Prostate gland (tissue), 2 donors: ENCODE measurements at regions not wholly inside any gene's neighbourhood (a gene's known extent, or its start where the extent isn't known, plus 50 kb on each side); places are given as distances from the start of the nearest gene placed in this dataset.
"Not testable (repeated sequence)": the region's sequence is repeated elsewhere in the genome, so short reads cannot be mapped to it uniquely, and the experiment has no call there.

ENCODE experiments used
- DNase-seq: peaks from one replicate; pipeline ENCODE4 v3.0.0-alpha.2; 2019; ENCODE audit warnings: low spot score
- H3K27ac ChIP-seq, 2 donors: fragments of 200-600 bp; sonication (generic); 2 replicates each; pipeline ENCODE4 v1.5.1; 2017 to 2019
- H3K27me3 ChIP-seq: fragments of 200-600 bp; sonication (generic); replicated peaks from 2 replicates; pipeline ENCODE4 v1.5.1; 2019; ENCODE audit not compliant: insufficient read depth
- H3K36me3 ChIP-seq, 2 donors: fragments of 200-600 bp; sonication (generic); 1 replicate in 1 of 2; 2 replicates in 1 of 2; pipeline versions ENCODE4 v1.5.1 to v1.8.1; 2017 to 2019
- H3K4me1 ChIP-seq: fragments of 200-600 bp; sonication (generic); replicated peaks from 2 replicates; pipeline ENCODE4 v1.5.1; 2019
- H3K4me3 ChIP-seq, 2 donors: fragments of 200-600 bp; sonication (generic); 2 replicates each; pipeline ENCODE4 v1.5.1; 2017 to 2019
- H3K9me3 ChIP-seq: fragments of 200-600 bp; sonication (generic); 2 replicates; pipeline ENCODE4 v1.5.1; 2017
- POLR2A ChIP-seq: fragments of 450-650 bp; IDR thresholded peaks from one replicate; pipeline ENCODE4 v1.6.1; 2016; ENCODE audit warnings: antibody characterized with exemption, mild to moderate bottlenecking
- POLR2AphosphoS5 ChIP-seq: sonication (generic); formaldehyde crosslinking; IDR thresholded peaks from one replicate; pipeline ENCODE4 v1.6.1; 2017; ENCODE audit warnings: antibody characterized with exemption
- WGBS: methylation state at CpG from one replicate; pipeline ENCODE4 v1.1.5; 2018; 5-methylcytosine and 5-hydroxymethylcytosine counted together
- intact Hi-C: fragments of 100-400 bp; cut with DNase I; formaldehyde crosslinking; loops from one replicate; pipeline ENCODE4 v1.14.2; 2022
- TF ChIP-seq, protein P1 (sequence below), 4 experiments: fragments of 200-600 bp in 2 of 4; fragments of 450-650 bp in 2 of 4; sonication (generic) in 2 of 4; IDR thresholded peaks; 1 replicate in 3 of 4; 2 replicates in 1 of 4; pipeline ENCODE4 v1.5.1; 2016 to 2019; ENCODE audit warnings: antibody characterized with exemption in 4 of 4, mild to moderate bottlenecking in 2 of 4, moderate library complexity in 2 of 4

DNA sequence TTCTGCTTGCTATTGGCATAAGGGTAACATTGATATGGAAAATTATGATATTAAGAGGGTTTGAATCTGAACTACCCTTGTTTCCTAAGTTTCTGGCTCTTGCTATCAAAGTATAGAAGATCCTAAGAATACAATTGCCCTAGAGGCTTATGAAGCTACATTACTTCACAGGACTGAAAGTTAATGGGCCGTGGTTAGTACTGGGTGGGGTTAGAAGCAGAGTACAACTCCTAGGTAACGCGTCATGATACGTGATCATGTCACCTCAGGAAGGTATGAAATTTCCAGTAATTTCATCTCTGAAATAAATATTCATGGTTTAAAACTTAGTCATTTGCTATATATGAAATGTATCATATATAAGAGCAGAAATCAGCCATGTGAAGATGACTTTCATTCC is 743.8 kb upstream of the NEGR1 start:
- Histone ChIP-seq H3K4me1 (no peaks in the 10 kb centered on the region), H3K36me3 (no peaks in the 10 kb centered on the region), H3K27ac (no peak overlapping the region), H3K27me3 (no peaks in the 10 kb centered on the region), H3K4me3 (no peak overlapping the region), H3K9me3 (no peaks in the 10 kb centered on the region)
- no peak for TF ChIP-seq POLR2A
- no peak for DNase-seq
- 66% methylated on average over 4 of the region's 4 CpGs for WGBS
- intact Hi-C loops: no loop called here

- Histone ChIP-seq H3K9me3 (no peaks in the 10 kb centered on the region), H3K27me3 (no peaks in the 10 kb centered on the region), H3K27ac (no peak overlapping the region), H3K4me1 (no peaks in the 10 kb centered on the region), H3K36me3 (no peaks in the 10 kb centered on the region), H3K4me3 (no peak overlapping the region)
- TF ChIP-seq POLR2A (no peak), POLR2AphosphoS5 (no peak)
- TF ChIP-seq, protein P1, sequence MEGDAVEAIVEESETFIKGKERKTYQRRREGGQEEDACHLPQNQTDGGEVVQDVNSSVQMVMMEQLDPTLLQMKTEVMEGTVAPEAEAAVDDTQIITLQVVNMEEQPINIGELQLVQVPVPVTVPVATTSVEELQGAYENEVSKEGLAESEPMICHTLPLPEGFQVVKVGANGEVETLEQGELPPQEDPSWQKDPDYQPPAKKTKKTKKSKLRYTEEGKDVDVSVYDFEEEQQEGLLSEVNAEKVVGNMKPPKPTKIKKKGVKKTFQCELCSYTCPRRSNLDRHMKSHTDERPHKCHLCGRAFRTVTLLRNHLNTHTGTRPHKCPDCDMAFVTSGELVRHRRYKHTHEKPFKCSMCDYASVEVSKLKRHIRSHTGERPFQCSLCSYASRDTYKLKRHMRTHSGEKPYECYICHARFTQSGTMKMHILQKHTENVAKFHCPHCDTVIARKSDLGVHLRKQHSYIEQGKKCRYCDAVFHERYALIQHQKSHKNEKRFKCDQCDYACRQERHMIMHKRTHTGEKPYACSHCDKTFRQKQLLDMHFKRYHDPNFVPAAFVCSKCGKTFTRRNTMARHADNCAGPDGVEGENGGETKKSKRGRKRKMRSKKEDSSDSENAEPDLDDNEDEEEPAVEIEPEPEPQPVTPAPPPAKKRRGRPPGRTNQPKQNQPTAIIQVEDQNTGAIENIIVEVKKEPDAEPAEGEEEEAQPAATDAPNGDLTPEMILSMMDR (IDR thresholded peaks at IDR 0.05): no peak
- 57% methylated on average over 1 of the region's 1 CpG for WGBS
- no peak for DNase-seq
- intact Hi-C loops: no loop called here
These were observed 727.6 kb upstream of the NEGR1 start for GRCh38 chr1:73009938-73010337.

DNA sequence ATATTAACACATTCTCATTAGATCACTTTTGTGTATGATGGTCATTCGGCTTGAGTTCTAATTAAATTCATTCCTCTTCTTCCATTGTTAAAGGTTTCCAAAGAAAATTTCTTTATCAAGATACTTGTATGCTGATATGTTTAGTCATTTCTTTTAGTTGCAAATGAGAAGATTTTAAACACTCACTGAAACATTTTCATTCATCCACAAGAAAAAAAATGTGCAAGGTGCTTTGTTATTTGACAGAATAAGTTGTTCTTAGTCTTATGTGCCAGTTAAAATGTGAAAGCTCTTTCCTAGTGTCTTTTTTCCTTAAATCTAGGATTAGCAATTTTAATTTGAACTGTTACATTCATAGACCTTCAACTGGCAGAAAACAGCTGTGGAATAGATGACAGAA is 727.0 kb upstream of the NEGR1 start:
- H3K27ac ChIP-seq: no peak overlapping the region
- TF ChIP-seq POLR2A (no peak), POLR2AphosphoS5 (no peak)
- TF ChIP-seq, protein P1 (IDR thresholded peaks at IDR 0.05): no peak

GRCh38 chr1:72997624-72998023 is 715.3 kb upstream of the NEGR1 start:
- 48% methylated on average over 4 of the region's 4 CpGs for WGBS
- H3K27ac ChIP-seq: no peak overlapping the region
- no peak for DNase-seq

More for the DNA sequence above, 727.0 kb upstream of the NEGR1 start:
- intact Hi-C loops: no loop called here
- 68% methylated on average over 1 of the region's 1 CpG for whole genome bisulfite sequencing
- DNase-seq: no peak
- no peaks in the 10 kb centered on the region for H3K9me3 ChIP-seq
- H3K36me3 ChIP-seq: no peaks in the 10 kb centered on the region
- H3K27me3 ChIP-seq: no peaks in the 10 kb centered on the region
- no peak overlapping the region for H3K4me3 ChIP-seq
- H3K4me1 ChIP-seq: no peaks in the 10 kb centered on the region

DNA sequence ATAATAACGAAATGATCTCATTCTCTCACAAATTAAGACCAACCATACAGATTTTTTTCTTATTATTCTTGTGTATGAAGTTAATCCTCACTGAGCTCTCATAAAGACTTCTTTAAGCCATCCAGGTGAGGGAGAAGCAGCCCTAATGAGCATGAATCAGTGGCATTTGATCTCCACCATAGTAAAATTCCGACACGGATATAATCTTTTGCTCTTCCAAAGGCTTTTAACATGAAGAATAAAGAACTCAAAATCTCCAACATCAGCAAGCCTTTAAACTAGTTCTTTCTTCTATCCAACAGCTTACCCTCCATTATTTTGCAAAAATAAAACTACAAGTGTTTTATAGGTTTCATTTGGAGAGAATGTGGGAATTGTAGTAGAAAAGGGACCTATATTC is 714.7 kb upstream of the NEGR1 start:
- WGBS: 43% methylated on average over 3 of the region's 3 CpGs
- TF ChIP-seq POLR2AphosphoS5 (no peak), POLR2A (no peak)
- TF ChIP-seq, protein P1 (IDR thresholded peaks at IDR 0.05): no peak
- H3K4me1 ChIP-seq: no peaks in the 10 kb centered on the region
- intact Hi-C loops: no loop called here
- no peak overlapping the region for H3K27ac ChIP-seq
- DNase-seq: no peak
- no peaks in the 10 kb centered on the region for H3K36me3 ChIP-seq
- no peaks in the 10 kb centered on the region for H3K27me3 ChIP-seq
- no peak overlapping the region for H3K4me3 ChIP-seq
- no peaks in the 10 kb centered on the region for H3K9me3 ChIP-seq

More at GRCh38 chr1:72997624-72998023, 715.3 kb upstream of the NEGR1 start:
- Histone ChIP-seq H3K4me3 (no peak overlapping the region), H3K36me3 (no peaks in the 10 kb centered on the region), H3K4me1 (no peaks in the 10 kb centered on the region), H3K9me3 (no peaks in the 10 kb centered on the region), H3K27me3 (no peaks in the 10 kb centered on the region)
- intact Hi-C loops: no loop called here
- TF ChIP-seq POLR2A (no peak), POLR2AphosphoS5 (no peak)
- TF ChIP-seq, protein P1 (IDR thresholded peaks at IDR 0.05): no peak

GRCh38 chr1:72987871-72988270 is 705.5 kb upstream of the NEGR1 start:
- H3K27me3 ChIP-seq, H3K4me1 ChIP-seq, H3K27ac ChIP-seq, intact Hi-C loops, H3K36me3 ChIP-seq, DNase-seq, H3K4me3 ChIP-seq, H3K9me3 ChIP-seq: not testable (repeated sequence)
- 79% methylated on average over 4 of the region's 4 CpGs for WGBS
